GM18507 (cell line): ENCODE measurements at regions not wholly inside any gene's neighbourhood (a gene's known extent, or its start where the extent isn't known, plus 50 kb on each side); places are given as distances from the start of the nearest gene placed in this dataset.

Experiments
- DNase-seq: peaks from one replicate; pipeline ENCODE4 v3.0.0; 2011; ENCODE audit warnings: low read depth; ENCODE audit not compliant: insufficient read length; ENCODE audit errors: extremely low spot score
- FAIRE-seq: peaks from 2 replicates; lab custom pipeline; 2011; peaks lifted over from hg19 to GRCh38; lab: Jason Lieb, UNC

DNA sequence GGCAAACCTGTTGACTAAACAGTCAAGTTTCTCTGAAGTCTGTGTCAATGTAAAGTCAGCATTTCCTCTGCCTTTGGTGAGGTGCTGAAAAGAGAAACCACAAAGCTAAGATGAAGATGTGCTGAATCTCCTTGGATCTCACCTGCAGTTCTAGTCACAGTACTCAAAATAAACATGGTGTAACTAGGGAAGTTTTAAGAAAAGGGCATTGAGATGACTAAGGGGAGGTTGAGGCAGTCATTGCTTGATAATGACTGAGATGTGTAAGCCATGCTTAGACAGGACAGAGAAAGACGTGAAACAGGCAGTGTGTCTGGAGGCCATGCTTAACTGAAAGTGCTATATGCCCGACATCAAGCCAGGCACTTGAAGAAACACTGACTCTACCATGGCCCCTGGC, 1010.0 kb upstream of the CELF4 start:
- DNase-seq (no peak), FAIRE-seq (no peak)

GRCh38 chr18:38575023-38575422, 1009.4 kb upstream of the CELF4 start:
- FAIRE-seq (no peak), DNase-seq (no peak)

DNA sequence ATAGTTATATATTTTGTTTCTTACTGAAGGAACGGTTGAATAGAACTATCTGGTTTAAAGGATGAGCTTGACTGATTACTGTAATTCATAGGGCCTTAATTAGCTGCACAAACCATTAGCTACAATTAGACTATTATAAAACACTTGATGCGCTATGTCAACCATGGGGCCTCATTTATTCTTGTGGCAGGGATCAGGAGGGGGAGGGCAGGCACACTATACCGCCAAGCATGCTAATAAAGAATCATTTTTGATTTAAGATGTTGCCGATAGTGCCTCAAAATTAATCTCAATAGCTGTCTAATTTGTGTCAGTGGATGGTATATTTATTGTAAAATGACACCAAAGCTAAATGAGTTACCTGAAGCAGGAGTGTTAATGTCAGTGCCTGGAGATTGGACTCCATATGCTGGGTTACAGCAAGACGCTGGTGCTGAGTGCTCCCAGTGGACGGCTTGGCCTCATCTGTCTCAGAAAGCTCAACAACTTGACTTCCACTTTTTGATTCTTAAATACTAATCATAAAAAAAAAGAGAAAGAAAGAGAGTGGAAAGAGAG, 1007.0 kb upstream of the CELF4 start:
- DNase-seq (no peak), FAIRE-seq (no peak)

DNA sequence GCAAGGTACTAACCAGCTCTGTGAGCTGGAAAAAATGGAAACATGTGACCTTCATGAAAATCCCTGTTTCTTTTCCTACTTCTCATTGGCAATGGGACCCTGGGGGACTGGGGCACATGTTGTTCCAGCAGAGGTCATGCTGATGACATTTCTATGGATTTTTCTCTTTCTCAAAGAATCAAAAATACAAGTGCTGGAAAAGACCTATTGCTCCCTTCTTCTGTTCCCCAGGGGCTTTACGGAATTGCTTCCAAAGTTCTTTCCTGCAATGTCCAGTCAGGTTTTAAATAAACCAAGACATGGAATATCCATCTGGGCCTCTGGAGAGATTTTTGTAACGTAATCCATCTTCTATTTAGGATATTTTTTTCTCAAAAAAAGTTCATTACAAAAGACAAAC, 1006.1 kb upstream of the CELF4 start:
- no peak for DNase-seq
- FAIRE-seq: no peak

GRCh38 chr18:38565513-38565912, 999.9 kb upstream of the CELF4 start:
- no peak for DNase-seq
- FAIRE-seq: no peak

DNA sequence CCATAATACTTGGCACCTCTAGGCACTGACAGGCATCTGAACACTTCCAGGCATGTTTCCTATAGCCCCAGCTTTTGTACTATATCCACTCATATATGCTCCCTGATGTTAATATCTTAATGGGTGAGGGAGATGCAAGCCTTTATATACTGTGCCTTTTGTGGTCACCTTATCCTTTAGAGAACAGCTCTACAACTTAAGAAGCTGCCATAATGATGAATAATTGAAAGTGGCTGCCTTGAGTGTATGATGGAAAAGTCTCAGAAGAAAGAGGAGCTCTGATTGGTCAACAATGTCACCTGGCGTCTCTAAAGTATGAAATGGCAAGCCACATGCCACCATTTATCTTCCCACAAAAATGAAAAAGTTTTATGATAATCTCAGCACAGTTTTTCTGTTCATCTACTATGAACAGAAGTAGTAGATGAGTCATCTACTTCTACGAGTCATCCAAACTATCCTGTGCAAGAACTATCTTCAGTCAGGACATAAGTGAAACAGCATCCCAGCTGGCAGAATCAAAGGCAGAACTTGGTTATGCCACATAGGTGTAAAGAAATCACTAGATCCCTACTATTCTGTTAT, 997.9 kb upstream of the CELF4 start:
- FAIRE-seq (no peak), DNase-seq (no peak)

DNA sequence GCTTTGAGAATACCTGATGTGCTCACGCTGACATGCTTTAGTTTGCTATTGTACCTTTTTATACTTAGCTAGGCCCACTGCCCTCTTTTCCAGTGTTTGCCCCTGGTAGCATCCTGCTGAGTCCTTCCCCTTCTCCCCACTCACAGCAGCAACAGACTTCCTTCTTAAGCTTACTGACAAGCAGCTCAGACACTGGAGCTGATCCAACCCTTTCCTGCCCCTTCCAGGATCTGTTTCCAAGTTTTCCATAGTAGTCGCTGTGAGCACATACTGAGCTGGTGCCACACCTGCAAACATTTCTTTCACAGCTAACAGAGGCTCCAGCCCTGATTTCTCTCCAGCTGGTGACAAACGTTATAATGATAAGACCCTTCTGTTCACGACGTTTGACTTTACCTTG, 991.4 kb upstream of the CELF4 start:
- DNase-seq (no peak), FAIRE-seq (no peak)

GRCh38 chr18:38552732-38553321, 987.2 kb upstream of the CELF4 start:
- FAIRE-seq (no peak), DNase-seq (no peak)

DNA sequence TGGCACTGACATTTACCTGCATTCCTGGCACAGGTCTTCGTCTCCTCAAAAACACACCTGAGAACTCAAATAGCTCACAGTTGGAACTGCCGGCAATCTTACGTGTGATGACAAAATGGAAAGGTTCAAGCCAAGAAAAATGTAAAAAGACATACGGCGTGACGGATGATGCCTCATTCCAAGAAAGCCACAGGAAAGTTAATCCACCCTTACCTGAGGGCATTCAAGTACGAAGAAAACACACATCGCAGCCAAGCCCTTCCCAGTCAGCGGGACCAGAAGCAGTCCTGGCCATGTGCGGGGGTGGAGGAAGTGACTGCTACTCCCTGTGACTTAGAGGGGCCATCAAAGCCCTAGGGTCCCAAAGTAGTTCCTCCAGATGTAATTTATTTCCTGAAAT, 986.3 kb upstream of the CELF4 start:
- FAIRE-seq: no peak
- DNase-seq: no peak

GRCh38 chr18:38545071-38545470, 979.5 kb upstream of the CELF4 start:
- DNase-seq: no peak
- FAIRE-seq: no peak

DNA sequence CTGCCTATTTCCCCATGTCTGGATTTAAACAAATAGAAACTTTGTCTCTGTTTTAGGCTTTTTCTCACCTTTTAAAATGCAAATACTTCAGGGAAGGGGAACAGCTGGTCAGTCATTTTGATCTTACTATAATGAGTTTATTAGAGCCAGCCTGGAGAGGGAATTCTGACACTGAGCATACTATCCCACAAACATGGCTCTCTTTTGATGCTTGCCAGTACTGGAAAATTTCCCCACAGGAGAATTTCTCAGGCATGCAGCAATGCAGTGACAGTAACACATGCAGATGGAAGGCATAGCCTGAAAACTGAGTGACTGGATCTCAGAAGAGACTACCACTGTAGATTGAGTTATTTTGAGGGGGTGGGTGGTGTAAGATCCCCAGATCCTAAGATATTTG, 974.3 kb upstream of the CELF4 start:
- FAIRE-seq: no peak
- no peak for DNase-seq

- no peak for DNase-seq
- no peak for FAIRE-seq
Measured at GRCh38 chr18:38539371-38539770, 973.8 kb upstream of the CELF4 start.

- no peak for FAIRE-seq
- no peak for DNase-seq
Measured at GRCh38 chr18:38534073-38534472, 968.5 kb upstream of the CELF4 start.

DNA sequence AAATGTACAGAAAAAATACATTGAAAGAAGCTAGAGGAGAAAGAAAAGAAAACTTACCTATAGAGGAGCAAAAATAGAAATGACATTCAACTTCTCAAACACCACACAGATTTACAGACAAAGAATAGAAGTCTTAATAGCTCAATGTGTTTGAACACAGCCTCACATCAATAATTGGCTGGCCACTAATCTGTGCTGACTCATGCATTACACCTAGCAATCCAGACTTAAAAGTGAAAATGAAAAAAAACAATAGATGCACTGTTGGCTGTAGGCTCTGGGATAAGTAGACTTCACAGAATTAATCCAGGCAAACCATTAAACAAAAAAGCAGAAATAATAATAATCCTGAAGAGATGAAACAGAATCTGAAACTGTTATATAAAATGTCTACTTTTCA, 961.3 kb upstream of the CELF4 start:
- no peak for FAIRE-seq

GRCh38 chr18:38525039-38525438, 959.4 kb upstream of the CELF4 start:
- FAIRE-seq (no peak), DNase-seq (no peak)

More for the DNA sequence above, 961.3 kb upstream of the CELF4 start:
- no peak for DNase-seq

- DNase-seq: no peak
- no peak for FAIRE-seq
Measured at GRCh38 chr18:38520786-38521185, 955.2 kb upstream of the CELF4 start.

GRCh38 chr18:38502539-38502938, 936.9 kb upstream of the CELF4 start:
- no peak for FAIRE-seq
- DNase-seq: no peak

GRCh38 chr18:38497266-38497665, 931.7 kb upstream of the CELF4 start:
- no peak for FAIRE-seq

DNA sequence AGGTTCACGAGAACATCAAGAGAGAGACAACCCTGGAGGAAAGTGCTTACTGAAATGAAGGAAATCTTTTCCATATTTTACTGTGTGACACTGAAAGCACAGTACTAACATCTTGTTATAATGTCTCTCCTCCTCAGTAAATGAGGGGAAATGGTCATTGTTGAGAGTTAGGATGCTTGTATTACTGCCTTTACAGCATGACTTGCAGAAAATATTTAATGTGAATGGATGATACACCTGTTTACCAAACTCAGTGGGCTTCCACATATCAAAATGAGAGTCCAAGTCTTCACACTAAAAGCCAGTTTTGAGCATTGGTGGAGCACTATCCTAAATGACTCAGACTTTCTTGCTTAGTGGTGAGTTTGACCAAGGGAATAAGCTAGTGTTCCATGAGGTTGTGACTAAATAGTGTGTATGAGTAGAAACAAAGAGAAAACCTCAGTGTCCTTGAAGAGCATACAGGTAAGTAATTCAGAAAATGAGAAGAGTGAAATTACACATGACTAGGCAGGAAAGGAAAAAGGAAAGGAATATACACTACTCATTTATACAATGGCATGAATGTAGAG, 930.7 kb upstream of the CELF4 start:
- DNase-seq: no peak
- no peak for FAIRE-seq

More at GRCh38 chr18:38497266-38497665, 931.7 kb upstream of the CELF4 start:
- no peak for DNase-seq

DNA sequence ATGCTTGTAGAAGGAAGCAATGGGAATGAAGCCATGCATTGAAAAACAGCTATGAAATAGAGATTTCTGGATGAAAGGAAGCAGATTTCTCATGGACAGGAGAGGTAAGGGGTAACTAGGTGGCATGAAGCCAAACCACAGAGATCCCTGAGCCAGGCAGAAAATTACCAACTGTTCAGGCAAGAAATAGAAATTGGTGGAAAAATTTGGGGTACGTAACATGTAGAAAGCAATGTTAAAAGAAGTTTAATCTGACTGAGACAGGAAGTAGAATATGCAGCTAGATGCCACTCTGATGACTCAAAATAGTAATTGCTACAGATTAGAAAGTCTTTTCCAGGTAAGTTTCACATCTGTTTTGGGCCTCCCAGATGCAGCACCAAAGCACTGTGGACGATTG, 928.5 kb upstream of the CELF4 start:
- DNase-seq: no peak
- no peak for FAIRE-seq

- no peak for FAIRE-seq
- DNase-seq: no peak
Measured at GRCh38 chr18:38491195-38491594, 925.6 kb upstream of the CELF4 start.
